ENCODE measurements at regions not wholly inside any gene's neighbourhood (a gene's known extent, or its start where the extent isn't known, plus 50 kb on each side); places are given as distances from the start of the nearest gene placed in this dataset.

GRCh38 chr6:11431455-11431937, 106.1 kb upstream of the TMEM170B start:
- DNase-seq: no peak
- WGBS, 5 donors: 74 to 88% (median 81%) methylated on average over 6 of the region's 6 CpGs
- Histone ChIP-seq H3K27me3 (replicated peaks in 1 of 7) (no peaks in the 10 kb centered on the region), H3K4me1 (peaks cover 7 to 55% (median 21%) of the 10 kb centered on the region in 6 donors), H3K36me3 (no peaks in the 10 kb centered on the region), H3K4me3 (no peak overlapping the region), H3K9me3 (no peaks in the 10 kb centered on the region), H3K27ac (no peak overlapping the region)
- no peak for TF ChIP-seq POLR2A (IDR thresholded peaks at IDR 0.05)
- TF ChIP-seq CTCF (IDR thresholded peaks at IDR 0.05 in 8 of 11, conservative IDR thresholded peaks at IDR 0.05 in 3 of 11): no peak
- TF ChIP-seq POLR2AphosphoS5 (IDR thresholded peaks at IDR 0.05): no peak
- intact Hi-C loops (cut with DNase I; ENCODE audit: low total_unique reads): no loop called here

- Histone ChIP-seq H3K27me3 (replicated peaks in 1 of 7) (no peaks in the 10 kb centered on the region), H3K27ac (no peak overlapping the region), H3K4me3 (no peak overlapping the region), H3K4me1 (peaks cover 7 to 59% (median 21%) of the 10 kb centered on the region in 6 donors), H3K9me3 (no peaks in the 10 kb centered on the region), H3K36me3 (no peaks in the 10 kb centered on the region)
- 89 to 96% (median 92%) methylated on average over 9 of the region's 9 CpGs for WGBS, 5 donors
- intact Hi-C loops (cut with DNase I; ENCODE audit: low total_unique reads): no loop called here
- no peak for DNase-seq
- no peak for TF ChIP-seq CTCF (IDR thresholded peaks at IDR 0.05 in 8 of 11, conservative IDR thresholded peaks at IDR 0.05 in 3 of 11)
- no peak for TF ChIP-seq POLR2A (IDR thresholded peaks at IDR 0.05)
- TF ChIP-seq POLR2AphosphoS5 (IDR thresholded peaks at IDR 0.05): no peak
These were observed 107.5 kb upstream of the TMEM170B start for GRCh38 chr6:11430036-11430435.

GRCh38 chr6:11429577-11429976, 108.0 kb upstream of the TMEM170B start:
- H3K4me1 ChIP-seq: peaks cover 7 to 54% (median 21%) of the 10 kb centered on the region in 6 donors
- DNase-seq: no peak
- H3K36me3 ChIP-seq: no peaks in the 10 kb centered on the region
- no peak overlapping the region for H3K4me3 ChIP-seq
- WGBS, 5 donors: 46 to 68% (median 65%) methylated on average over 2 of the region's 2 CpGs
- TF ChIP-seq CTCF (IDR thresholded peaks at IDR 0.05 in 8 of 11, conservative IDR thresholded peaks at IDR 0.05 in 3 of 11) (no peak), POLR2A (IDR thresholded peaks at IDR 0.05) (no peak), POLR2AphosphoS5 (IDR thresholded peaks at IDR 0.05) (no peak)
- peak overlapping the region in 3 of 8 donors; percentile 40 to 68 (median 53) for H3K27ac ChIP-seq
- no peaks in the 10 kb centered on the region for H3K9me3 ChIP-seq
- H3K27me3 ChIP-seq (replicated peaks in 1 of 7): no peaks in the 10 kb centered on the region
- intact Hi-C loops (cut with DNase I; ENCODE audit: low total_unique reads): no loop called here

GRCh38 chr6:11428895-11429294, 108.7 kb upstream of the TMEM170B start:
- H3K27ac ChIP-seq: peak overlapping the region in 6 of 8 donors; percentile 6 to 68 (median 42)
- H3K4me1 ChIP-seq: peaks cover 7 to 49% (median 21%) of the 10 kb centered on the region in 6 donors
- intact Hi-C loops (cut with DNase I; ENCODE audit: low total_unique reads): no loop called here

More at GRCh38 chr6:11428895-11429294, 108.7 kb upstream of the TMEM170B start:
- no peaks in the 10 kb centered on the region for H3K36me3 ChIP-seq
- no peaks in the 10 kb centered on the region for H3K27me3 ChIP-seq (replicated peaks in 1 of 7)
- no peak for DNase-seq
- TF ChIP-seq POLR2A (IDR thresholded peaks at IDR 0.05) (no peak), POLR2AphosphoS5 (IDR thresholded peaks at IDR 0.05) (no peak), CTCF (IDR thresholded peaks at IDR 0.05 in 8 of 11, conservative IDR thresholded peaks at IDR 0.05 in 3 of 11) (no peak)
- H3K9me3 ChIP-seq: no peaks in the 10 kb centered on the region
- WGBS, 5 donors: 21 to 43% (median 33%) methylated on average over 3 of the region's 3 CpGs
- H3K4me3 ChIP-seq: no peak overlapping the region
